Naive B cell (primary cell): ENCODE measurements at regions not wholly inside any gene's neighbourhood (a gene's known extent, or its start where the extent isn't known, plus 50 kb on each side); places are given as distances from the start of the nearest gene placed in this dataset.

Source experiments
- ATAC-seq, 2 donors: fragments of 150-1000 bp; cut with Tn5 transposase; 2 replicates each; pipeline ENCODE4 v1.10.0; 2021; ENCODE audit warnings: low read depth in 2 of 2, mild to moderate bottlenecking in 2 of 2, moderate library complexity in 2 of 2
- DNase-seq: peaks from one replicate; pipeline ENCODE4 v3.0.0; 2022
- H3K27ac Mint-ChIP-seq, 6 donors: one replicate each; pipeline ENCODE4 v1.8.0; 2020 to 2022; ENCODE audit warnings: mild to moderate bottlenecking in 6 of 6, mixed read lengths in 6 of 6, moderate library complexity in 5 of 6, inconsistent platforms in 2 of 6
- H3K27me3 Mint-ChIP-seq, 3 donors: one replicate each; pipeline ENCODE4 v1.8.0; 2021 to 2022; ENCODE audit warnings: mixed read lengths in 3 of 3, mild to moderate bottlenecking in 1 of 3
- H3K36me3 Mint-ChIP-seq, 2 donors: one replicate each; pipeline ENCODE4 v1.8.0; 2020 to 2022; ENCODE audit warnings: mixed read lengths in 2 of 2, inconsistent platforms in 1 of 2, mild to moderate bottlenecking in 1 of 2
- H3K4me1 Mint-ChIP-seq, 3 donors: one replicate each; pipeline ENCODE4 v1.8.0; 2020 to 2022; ENCODE audit warnings: mixed read lengths in 3 of 3, inconsistent platforms in 1 of 3, mild to moderate bottlenecking in 1 of 3, moderate library complexity in 1 of 3
- H3K4me3 Mint-ChIP-seq, 8 donors: one replicate each; pipeline ENCODE4 v1.8.0; 2020 to 2022; ENCODE audit warnings: mild to moderate bottlenecking in 8 of 8, mixed read lengths in 8 of 8, moderate library complexity in 8 of 8, inconsistent platforms in 2 of 8
- H3K9me3 Mint-ChIP-seq, 7 donors: one replicate each; pipeline ENCODE4 v1.8.0; 2020 to 2022; ENCODE audit warnings: mixed read lengths in 7 of 7, mild to moderate bottlenecking in 5 of 7, inconsistent platforms in 2 of 7, moderate library complexity in 1 of 7

- H3K36me3 Mint-ChIP-seq: no peaks in the 10 kb centered on the region
- H3K27me3 Mint-ChIP-seq: no peaks in the 10 kb centered on the region
- no peak for DNase-seq
- no peak overlapping the region for H3K27ac Mint-ChIP-seq
- H3K4me1 Mint-ChIP-seq: no peaks in the 10 kb centered on the region
- no peak for ATAC-seq
- no peaks in the 10 kb centered on the region for H3K9me3 Mint-ChIP-seq
- H3K4me3 Mint-ChIP-seq: no peak overlapping the region
Measured at GRCh38 chr16:72224260-72224768, 52.4 kb upstream of the PMFBP1 start.

DNA sequence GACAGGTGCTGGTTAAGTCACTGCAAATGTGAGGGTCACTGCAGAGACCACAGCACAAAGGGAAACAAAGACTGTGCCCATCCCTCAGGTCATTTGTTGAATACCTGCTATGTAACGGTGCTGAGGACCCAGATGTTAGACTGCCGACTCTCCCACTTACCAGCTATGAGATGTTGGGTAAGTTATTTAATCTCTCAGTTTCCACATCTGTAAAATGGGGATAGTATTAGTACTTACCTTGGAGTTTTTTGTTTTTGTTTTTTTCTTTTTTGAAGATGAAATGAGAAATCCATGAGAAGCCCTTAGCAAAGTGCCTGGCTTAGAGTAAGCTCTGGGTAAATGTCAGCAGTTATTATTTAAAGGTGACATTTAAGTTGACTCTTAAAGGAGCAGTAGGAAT is 50.5 kb upstream of the PMFBP1 start:
- ATAC-seq (no peak), DNase-seq (no peak)
- Mint-ChIP-seq H3K27me3 (no peaks in the 10 kb centered on the region), H3K4me1 (no peaks in the 10 kb centered on the region), H3K4me3 (no peak overlapping the region), H3K9me3 (no peaks in the 10 kb centered on the region), H3K36me3 (no peaks in the 10 kb centered on the region), H3K27ac (peak overlapping the region in 1 of 6 donors; percentile 3)
